ENCODE measurements at regions not wholly inside any gene's neighbourhood (a gene's known extent, or its start where the extent isn't known, plus 50 kb on each side); places are given as distances from the start of the nearest gene placed in this dataset.

GRCh38 chr6:44675449-44675848 is 287.9 kb downstream of the CDC5L start:
- H3K4me1 Mint-ChIP-seq (ENCODE audit: low read depth) = peaks cover 46% of the 10 kb centered on the region
- no peak for DNase-seq
- no peaks in the 10 kb centered on the region for H3K9me3 Mint-ChIP-seq
- H3K4me3 Mint-ChIP-seq = no peak overlapping the region
- H3K27ac Mint-ChIP-seq = peak overlapping the region; percentile 6; the same call in 1 of the 2 replicates
- TF ChIP-seq CTCF (IDR thresholded peaks at IDR 0.05) = no peak
- H3K27me3 Mint-ChIP-seq (ENCODE audit: insufficient read depth) = peaks cover 7% of the 10 kb centered on the region
- no peaks in the 10 kb centered on the region for H3K36me3 Mint-ChIP-seq (ENCODE audit: low read depth)

- H3K27ac Mint-ChIP-seq = no peak overlapping the region
- H3K27me3 Mint-ChIP-seq (ENCODE audit: insufficient read depth) = peaks cover 7% of the 10 kb centered on the region
- H3K4me3 Mint-ChIP-seq = no peak overlapping the region
- H3K9me3 Mint-ChIP-seq = no peaks in the 10 kb centered on the region
- no peak for DNase-seq
- TF ChIP-seq CTCF (IDR thresholded peaks at IDR 0.05) = no peak
- H3K4me1 Mint-ChIP-seq (ENCODE audit: low read depth) = peaks cover 39% of the 10 kb centered on the region
- H3K36me3 Mint-ChIP-seq (ENCODE audit: low read depth) = no peaks in the 10 kb centered on the region
Observed at GRCh38 chr6:44676246-44676790, 288.8 kb downstream of the CDC5L start.

- Mint-ChIP-seq H3K36me3 (ENCODE audit: low read depth) (no peaks in the 10 kb centered on the region), H3K9me3 (no peaks in the 10 kb centered on the region), H3K27ac (peak overlapping the region; percentile 47), H3K27me3 (ENCODE audit: insufficient read depth) (peaks cover 11% of the 10 kb centered on the region), H3K4me1 (ENCODE audit: low read depth) (peaks cover 39% of the 10 kb centered on the region), H3K4me3 (no peak overlapping the region)
- no peak for TF ChIP-seq CTCF (IDR thresholded peaks at IDR 0.05)
- DNase-seq = no peak
Observed at GRCh38 chr6:44676826-44677433, 289.4 kb downstream of the CDC5L start.

- TF ChIP-seq CTCF (IDR thresholded peaks at IDR 0.05) = no peak
Observed at GRCh38 chr6:44678252-44678935, 290.9 kb downstream of the CDC5L start.

GRCh38 chr6:44679438-44680201 is 292.1 kb downstream of the CDC5L start:
- peaks cover 39% of the 10 kb centered on the region for H3K4me1 Mint-ChIP-seq (ENCODE audit: low read depth)
- TF ChIP-seq CTCF (IDR thresholded peaks at IDR 0.05) = no peak
- no peak for DNase-seq
- no peak overlapping the region for H3K27ac Mint-ChIP-seq
- no peaks in the 10 kb centered on the region for H3K36me3 Mint-ChIP-seq (ENCODE audit: low read depth)
- H3K27me3 Mint-ChIP-seq (ENCODE audit: insufficient read depth) = peaks cover 12% of the 10 kb centered on the region
- no peak overlapping the region for H3K4me3 Mint-ChIP-seq
- no peaks in the 10 kb centered on the region for H3K9me3 Mint-ChIP-seq

More at GRCh38 chr6:44678252-44678935, 290.9 kb downstream of the CDC5L start:
- H3K27me3 Mint-ChIP-seq (ENCODE audit: insufficient read depth) = peaks cover 9% of the 10 kb centered on the region
- no peaks in the 10 kb centered on the region for H3K36me3 Mint-ChIP-seq (ENCODE audit: low read depth)
- no peaks in the 10 kb centered on the region for H3K9me3 Mint-ChIP-seq
- H3K4me3 Mint-ChIP-seq = no peak overlapping the region
- H3K27ac Mint-ChIP-seq = no peak overlapping the region
- H3K4me1 Mint-ChIP-seq (ENCODE audit: low read depth) = peaks cover 39% of the 10 kb centered on the region
- no peak for DNase-seq
